ENCODE measurements at regions not wholly inside any gene's neighbourhood (a gene's known extent, or its start where the extent isn't known, plus 50 kb on each side); places are given as distances from the start of the nearest gene placed in this dataset.

DNA sequence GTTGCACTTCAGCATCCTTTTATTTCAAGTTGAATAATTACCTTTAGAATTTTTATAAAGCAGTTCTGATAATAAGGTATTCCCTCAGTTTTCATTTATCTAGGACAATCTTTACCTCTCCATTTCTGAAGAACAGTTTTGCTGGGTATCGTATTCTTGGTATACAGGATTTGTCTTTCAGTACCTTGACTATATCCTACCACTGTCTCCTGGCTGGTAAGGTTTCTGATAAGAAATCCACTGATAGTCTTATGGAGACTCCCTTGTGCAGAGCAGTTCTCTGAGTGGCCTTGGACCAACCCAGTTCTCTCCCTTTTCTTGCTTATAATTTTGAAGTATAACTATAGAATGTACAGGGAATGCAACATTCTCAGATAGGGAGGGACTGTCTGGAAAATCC lies 51.3 kb upstream of the SAMD3 start:
- in situ Hi-C loops (cut with MboI; ENCODE audit: low pct_unique_long_range_greater_than_20kb, low sequenced_read_pairs, unreplicated experiment) = no loop called here
- TF ChIP-seq, protein P1, sequence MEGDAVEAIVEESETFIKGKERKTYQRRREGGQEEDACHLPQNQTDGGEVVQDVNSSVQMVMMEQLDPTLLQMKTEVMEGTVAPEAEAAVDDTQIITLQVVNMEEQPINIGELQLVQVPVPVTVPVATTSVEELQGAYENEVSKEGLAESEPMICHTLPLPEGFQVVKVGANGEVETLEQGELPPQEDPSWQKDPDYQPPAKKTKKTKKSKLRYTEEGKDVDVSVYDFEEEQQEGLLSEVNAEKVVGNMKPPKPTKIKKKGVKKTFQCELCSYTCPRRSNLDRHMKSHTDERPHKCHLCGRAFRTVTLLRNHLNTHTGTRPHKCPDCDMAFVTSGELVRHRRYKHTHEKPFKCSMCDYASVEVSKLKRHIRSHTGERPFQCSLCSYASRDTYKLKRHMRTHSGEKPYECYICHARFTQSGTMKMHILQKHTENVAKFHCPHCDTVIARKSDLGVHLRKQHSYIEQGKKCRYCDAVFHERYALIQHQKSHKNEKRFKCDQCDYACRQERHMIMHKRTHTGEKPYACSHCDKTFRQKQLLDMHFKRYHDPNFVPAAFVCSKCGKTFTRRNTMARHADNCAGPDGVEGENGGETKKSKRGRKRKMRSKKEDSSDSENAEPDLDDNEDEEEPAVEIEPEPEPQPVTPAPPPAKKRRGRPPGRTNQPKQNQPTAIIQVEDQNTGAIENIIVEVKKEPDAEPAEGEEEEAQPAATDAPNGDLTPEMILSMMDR (IDR thresholded peaks at IDR 0.05; ENCODE audit: extremely low read depth, insufficient read depth, missing control alignments) = no peak

More for the DNA sequence above, 51.3 kb upstream of the SAMD3 start:
- no peak for DNase-seq (ENCODE audit: low spot score)

Data from GM13977 (cell line).